Lung (tissue), 11 donors: ENCODE measurements at regions not wholly inside any gene's neighbourhood (a gene's known extent, or its start where the extent isn't known, plus 50 kb on each side); places are given as distances from the start of the nearest gene placed in this dataset.

Experiments used
- ATAC-seq: fragments of 200-7000 bp; cut with Tn5 transposase; one replicate; pipeline ENCODE4 v1.9.1; 2020; ENCODE audit warnings: moderate number of reproducible peaks; ENCODE audit not compliant: insufficient read depth, low FRiP score
- DNase-seq, 3 donors: peaks; one replicate each; pipeline ENCODE4 v3.0.0-alpha.2; 2013 to 2017
- H3K27ac ChIP-seq, 2 donors: one replicate each; pipeline ENCODE4 v1.5.1; 2013; ENCODE audit warnings: mild to moderate bottlenecking in 2 of 2, moderate library complexity in 2 of 2, control low read depth in 1 of 2, inconsistent platforms in 1 of 2, low read depth in 1 of 2, low read length in 1 of 2
- H3K27me3 ChIP-seq, 3 donors: one replicate each; pipeline ENCODE4 v1.5.1; 2013; ENCODE audit warnings: low read length in 2 of 3; ENCODE audit not compliant: control insufficient read depth in 3 of 3, insufficient read depth in 3 of 3
- H3K36me3 ChIP-seq, 4 donors: one replicate each; pipeline ENCODE4 v1.5.1; 2013; ENCODE audit warnings: low read length in 4 of 4, mild to moderate bottlenecking in 1 of 4, moderate library complexity in 1 of 4; ENCODE audit not compliant: control insufficient read depth in 4 of 4, insufficient read depth in 4 of 4
- H3K4me1 ChIP-seq, 5 donors: one replicate each; pipeline ENCODE4 v1.5.1; 2013; ENCODE audit warnings: low read length in 5 of 5, mild to moderate bottlenecking in 2 of 5, moderate library complexity in 1 of 5; ENCODE audit not compliant: control insufficient read depth in 5 of 5, insufficient read depth in 5 of 5
- H3K4me3 ChIP-seq: one replicate; pipeline ENCODE4 v1.5.1; 2013; ENCODE audit warnings: mild to moderate bottlenecking, control low read depth, moderate library complexity
- H3K9ac ChIP-seq, 2 donors: one replicate each; pipeline ENCODE4 v1.5.1; 2013; ENCODE audit warnings: low read length in 2 of 2, control low read depth in 1 of 2; ENCODE audit not compliant: insufficient read depth in 1 of 2
- H3K9me3 ChIP-seq, 4 donors: one replicate each; pipeline ENCODE4 v1.5.1; 2013; ENCODE audit warnings: low read length in 3 of 4, mild to moderate bottlenecking in 1 of 4, moderate library complexity in 1 of 4; ENCODE audit not compliant: control insufficient read depth in 4 of 4, insufficient read depth in 3 of 4
- CTCF ChIP-seq: IDR thresholded peaks from 2 replicates; pipeline ENCODE4 v1.5.1; 2012; ENCODE audit warnings: mild to moderate bottlenecking; ENCODE audit errors: control extremely low read depth, extremely low read depth
- WGBS, 2 donors: extraction: QIAGEN DNeasy Blood & Tissue Kit; methylation state at CpG; one replicate each; pipeline ENCODE4 v1.1.7; 2013; 5-methylcytosine and 5-hydroxymethylcytosine counted together
- donor health status: control.
- donor health status: control.
- donor health status: Bipolar disorder and iron deficiency.
- donor health status: healthy.
- donor health status: DM: yes; HTN: yes; CAD: no.

- DNase-seq: peak; percentile 52 to 88 (median 79)
These were observed 616.7 kb downstream of the NPHP4 start for GRCh38 chr1:5375481-5375880.

GRCh38 chr1:5374192-5374591, 618.0 kb downstream of the NPHP4 start:
- no peak overlapping the region for H3K9ac ChIP-seq
- no peak overlapping the region for H3K27ac ChIP-seq
- no peak for ATAC-seq
- no peak overlapping the region for H3K4me3 ChIP-seq
- H3K9me3 ChIP-seq: peaks cover 0 to 10% (median 5%) of the 10 kb centered on the region in 4 donors
- TF ChIP-seq CTCF: no peak
- peaks cover 0 to 3% (median 0%) of the 10 kb centered on the region in 5 donors for H3K4me1 ChIP-seq
- WGBS, 2 donors: 84 to 85% methylated on average over 4 of the region's 4 CpGs
- H3K27me3 ChIP-seq: peaks cover 0 to 15% (median 10%) of the 10 kb centered on the region in 3 donors
- DNase-seq: no peak
- H3K36me3 ChIP-seq: no peaks in the 10 kb centered on the region

More at GRCh38 chr1:5375481-5375880, 616.7 kb downstream of the NPHP4 start:
- Histone ChIP-seq H3K4me1 (peaks cover 0 to 3% (median 0%) of the 10 kb centered on the region in 5 donors), H3K27me3 (peaks cover 0 to 21% (median 10%) of the 10 kb centered on the region in 3 donors), H3K9me3 (peaks cover 0 to 10% (median 5%) of the 10 kb centered on the region in 4 donors), H3K27ac (no peak overlapping the region), H3K9ac (no peak overlapping the region), H3K36me3 (no peaks in the 10 kb centered on the region), H3K4me3 (no peak overlapping the region)
- WGBS, 2 donors: 57 to 78% methylated on average over 6 of the region's 6 CpGs
- no peak for TF ChIP-seq CTCF
- ATAC-seq: no peak

GRCh38 chr1:5373281-5373680, 618.9 kb downstream of the NPHP4 start:
- Histone ChIP-seq H3K4me3 (no peak overlapping the region), H3K4me1 (peaks cover 0 to 3% (median 0%) of the 10 kb centered on the region in 5 donors), H3K27me3 (peaks cover 0 to 14% (median 8%) of the 10 kb centered on the region in 3 donors), H3K9me3 (peaks cover 0 to 10% (median 5%) of the 10 kb centered on the region in 4 donors), H3K27ac (no peak overlapping the region), H3K9ac (no peak overlapping the region), H3K36me3 (no peaks in the 10 kb centered on the region)
- 91 to 92% methylated on average over 4 of the region's 4 CpGs for WGBS, 2 donors
- TF ChIP-seq CTCF: no peak
- ATAC-seq (no peak), DNase-seq (no peak)

- Histone ChIP-seq H3K4me3 (no peak overlapping the region), H3K9me3 (peaks cover 0 to 10% (median 5%) of the 10 kb centered on the region in 4 donors), H3K4me1 (peaks cover 0 to 7% (median 0%) of the 10 kb centered on the region in 5 donors), H3K9ac (no peak overlapping the region), H3K27me3 (peaks cover 0 to 18% (median 7%) of the 10 kb centered on the region in 3 donors), H3K36me3 (no peaks in the 10 kb centered on the region), H3K27ac (no peak overlapping the region)
- DNase-seq (no peak), ATAC-seq (no peak)
- no peak for TF ChIP-seq CTCF
- 85% methylated on average over 7 of the region's 7 CpGs for WGBS, 2 donors
These were observed 621.0 kb downstream of the NPHP4 start for GRCh38 chr1:5371270-5371669.
